Stimulated activated CD4-positive, alpha-beta T cell treated with anti-CD3 and anti-CD28 coated beads, TNF-alpha, amount 100 ng/mL, for 48 hours (primary cell): ENCODE measurements at regions not wholly inside any gene's neighbourhood (a gene's known extent, or its start where the extent isn't known, plus 50 kb on each side); places are given as distances from the start of the nearest gene placed in this dataset.

Source experiments
- DNase-seq, 3 donors: peaks; one replicate each; pipeline ENCODE4 v3.0.0-alpha.2; 2020; ENCODE audit warnings: low read depth in 3 of 3

GRCh38 chr1:34270181-34270580 is 93.5 kb downstream of the C1orf94 start:
- DNase-seq: no peak

GRCh38 chr1:34272152-34272551 is 95.4 kb downstream of the C1orf94 start:
- no peak for DNase-seq

- no peak for DNase-seq
Observed at GRCh38 chr1:34275150-34275549, 98.4 kb downstream of the C1orf94 start.

- DNase-seq: no peak
Observed at GRCh38 chr1:34276606-34277005, 99.9 kb downstream of the C1orf94 start.

DNA sequence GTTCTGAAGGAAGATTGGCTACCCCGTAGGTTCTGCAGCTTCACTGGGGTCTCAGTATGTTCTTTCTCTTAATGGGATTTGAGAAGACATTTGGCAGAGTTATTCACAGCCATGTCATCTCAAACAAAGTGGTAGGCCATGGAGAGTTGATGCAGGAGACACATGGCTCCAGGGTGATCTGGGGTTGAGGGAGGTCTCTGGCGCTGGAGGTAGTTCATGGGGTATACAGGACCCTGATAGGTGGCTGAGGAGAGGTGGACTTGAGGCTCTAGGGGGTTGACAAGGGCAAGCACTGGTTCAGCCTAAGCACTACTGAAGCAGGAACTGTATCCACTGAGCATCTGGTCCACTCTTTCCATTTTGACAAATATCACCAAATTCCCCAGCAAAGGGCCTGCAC is 100.4 kb downstream of the C1orf94 start:
- no peak for DNase-seq

DNA sequence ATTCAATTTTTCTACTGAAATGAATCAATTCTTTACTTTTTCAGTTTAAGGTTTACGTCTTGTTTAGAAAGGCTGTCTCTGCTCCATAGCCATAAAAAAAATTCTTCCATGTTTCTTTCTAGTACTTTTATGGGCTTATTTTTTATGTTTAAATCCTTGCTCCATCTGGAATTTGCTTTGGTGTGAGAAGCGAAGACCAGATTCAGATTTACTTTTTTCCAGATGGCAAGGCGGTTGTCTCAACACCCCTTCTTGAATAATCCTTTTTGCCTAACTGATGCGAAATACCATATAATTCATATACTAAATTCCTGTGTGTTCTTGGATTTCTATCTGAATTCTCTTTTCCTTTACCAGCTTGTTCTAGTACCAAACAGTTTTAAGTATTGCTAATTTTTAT is 101.5 kb downstream of the C1orf94 start:
- DNase-seq: no peak

- DNase-seq: no peak
Observed at GRCh38 chr1:34279971-34280370, 103.3 kb downstream of the C1orf94 start.

- no peak for DNase-seq
Observed at GRCh38 chr1:34280509-34280908, 103.8 kb downstream of the C1orf94 start.

- no peak for DNase-seq
Observed at GRCh38 chr1:34283142-34283541, 106.4 kb downstream of the C1orf94 start.

DNA sequence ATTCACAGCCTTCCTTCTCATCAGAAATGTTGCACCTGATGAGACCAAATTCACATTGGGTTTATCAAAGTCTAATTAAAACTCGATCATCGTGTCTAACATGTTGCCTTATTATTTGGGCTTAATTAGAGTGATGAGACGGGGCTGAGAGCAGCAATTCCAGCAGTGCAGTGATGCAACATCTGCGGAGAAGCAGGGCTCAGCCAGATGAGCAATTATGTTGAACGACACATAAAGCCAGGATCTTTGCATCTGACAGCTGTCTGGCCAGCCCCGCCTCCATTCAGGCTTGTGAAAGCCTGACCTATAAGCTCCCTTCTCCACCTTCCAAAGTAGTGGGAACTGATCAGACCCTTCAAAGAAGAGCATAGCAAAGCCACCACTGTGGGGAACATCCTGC is 109.8 kb downstream of the C1orf94 start:
- no peak for DNase-seq

- DNase-seq: no peak
Observed at GRCh38 chr1:34290831-34291230, 114.1 kb downstream of the C1orf94 start.

DNA sequence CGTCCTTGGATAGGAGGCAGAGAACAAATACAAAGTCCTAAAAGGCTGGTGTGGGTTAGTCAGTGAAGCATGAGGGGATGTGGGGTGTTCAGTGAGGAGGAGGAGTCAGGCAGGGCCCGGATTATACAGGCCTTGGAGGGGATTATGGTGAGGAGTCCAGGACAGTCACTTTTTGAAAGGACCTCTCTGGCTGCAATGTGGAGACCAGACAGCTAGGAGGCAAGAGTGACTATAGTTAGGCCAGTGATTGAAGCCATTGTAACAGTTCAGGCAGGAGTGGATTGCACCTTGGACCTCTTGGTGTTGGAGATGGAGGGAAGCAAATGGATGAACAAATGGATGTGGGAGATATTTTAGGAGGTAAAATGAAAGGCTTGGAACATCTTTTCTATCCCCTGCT is 115.8 kb downstream of the C1orf94 start:
- no peak for DNase-seq

DNA sequence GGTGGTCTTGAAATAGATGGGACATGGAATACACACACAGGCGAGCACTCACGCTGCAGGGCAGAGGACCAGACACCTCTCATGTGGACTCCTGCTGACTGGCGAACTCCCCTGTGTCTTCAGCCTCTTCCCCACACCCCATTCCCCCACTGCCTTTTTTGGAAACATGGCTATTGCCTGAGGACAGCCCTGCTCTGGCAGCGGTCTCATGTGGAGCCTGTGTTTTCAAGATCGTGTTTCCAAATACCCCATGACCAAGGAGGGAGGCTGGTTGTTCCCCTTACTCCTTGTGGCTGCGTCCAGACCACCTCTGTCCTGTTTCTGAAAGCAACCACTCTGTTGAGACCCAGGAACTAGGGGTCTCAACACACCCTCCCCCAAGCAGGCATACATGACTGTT is 119.4 kb downstream of the C1orf94 start:
- DNase-seq: no peak

- DNase-seq: no peak
Observed at GRCh38 chr1:34302798-34303197, 126.1 kb downstream of the C1orf94 start.

DNA sequence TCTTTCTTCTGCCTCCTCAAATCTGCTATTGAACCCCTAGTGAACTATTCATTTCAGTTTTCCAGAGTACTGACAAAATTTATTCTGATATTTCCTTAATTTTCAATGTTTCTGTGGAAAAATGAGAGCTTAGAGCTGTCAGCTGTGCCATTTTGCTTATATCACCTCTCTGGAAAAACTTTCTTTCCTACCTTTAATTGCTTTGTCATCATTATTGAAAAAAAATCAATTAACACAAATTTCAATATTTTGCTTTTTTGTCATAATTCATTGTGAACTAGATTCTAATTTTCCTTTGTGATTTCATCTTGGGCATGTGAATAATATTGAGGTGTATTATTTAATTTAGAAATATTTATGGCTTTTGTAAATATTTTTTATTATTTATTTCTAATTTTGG is 126.5 kb downstream of the C1orf94 start:
- DNase-seq: no peak

- no peak for DNase-seq
Observed at GRCh38 chr1:34306568-34306967, 129.9 kb downstream of the C1orf94 start.

GRCh38 chr1:34312359-34312758 is 135.7 kb downstream of the C1orf94 start:
- DNase-seq: no peak

DNA sequence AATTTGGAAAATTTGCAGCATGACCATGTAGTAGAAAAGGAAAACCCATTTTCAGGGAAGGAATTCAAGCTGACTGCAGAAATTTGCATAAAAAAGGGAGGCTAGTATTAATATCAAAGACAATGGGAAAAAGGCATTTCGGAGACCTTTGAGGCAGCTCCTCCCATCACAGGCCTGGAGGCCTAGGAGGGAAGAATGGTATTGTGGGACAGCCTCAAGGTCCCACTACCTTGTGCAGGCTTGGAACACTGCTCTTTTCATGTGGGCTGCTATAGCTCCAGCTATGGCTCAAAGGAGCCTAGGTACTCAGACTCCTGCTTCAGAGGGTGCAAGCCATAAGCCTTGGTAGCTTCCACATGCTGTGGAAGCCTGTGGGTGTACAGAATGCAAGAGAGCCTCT is 139.3 kb downstream of the C1orf94 start:
- no peak for DNase-seq

GRCh38 chr1:34316773-34317172 is 140.1 kb downstream of the C1orf94 start:
- DNase-seq: no peak

- no peak for DNase-seq
Observed at GRCh38 chr1:34319218-34319617, 142.5 kb downstream of the C1orf94 start.

- DNase-seq: no peak
Observed at GRCh38 chr1:34320053-34320669, 143.5 kb downstream of the C1orf94 start.

- no peak for DNase-seq
Observed at GRCh38 chr1:34322969-34323368, 146.3 kb downstream of the C1orf94 start.

DNA sequence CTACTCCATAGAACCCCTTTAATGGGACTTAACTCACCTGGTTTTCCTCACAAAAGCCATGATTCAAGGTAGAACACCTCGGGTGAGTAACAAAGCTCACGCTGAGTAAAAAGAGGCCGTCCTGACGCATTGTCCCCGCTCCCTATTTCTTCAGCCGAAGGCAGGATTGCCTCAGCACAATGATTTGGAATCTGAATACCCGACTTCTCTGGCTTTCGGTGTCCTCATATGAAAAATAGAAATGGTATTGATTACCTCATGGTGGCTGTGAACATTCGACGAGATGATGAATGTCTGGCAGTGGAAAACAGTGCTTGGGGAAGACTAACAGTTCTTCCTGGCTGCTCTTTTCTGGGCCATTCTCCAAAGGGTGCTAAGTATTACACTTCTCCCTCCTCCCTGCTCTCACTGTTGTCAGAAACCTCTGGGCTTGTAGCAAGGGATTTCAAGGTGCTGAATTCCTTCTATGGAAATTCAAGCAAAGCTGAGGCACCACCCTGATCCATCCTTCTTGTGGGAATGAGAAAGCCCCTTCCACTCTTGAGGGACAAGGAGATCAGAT is 148.3 kb downstream of the C1orf94 start:
- no peak for DNase-seq

- DNase-seq: no peak
Observed at GRCh38 chr1:34328281-34328799, 151.6 kb downstream of the C1orf94 start.
